HG02678 (cell line): ENCODE measurements at regions not wholly inside any gene's neighbourhood (a gene's known extent, or its start where the extent isn't known, plus 50 kb on each side); places are given as distances from the start of the nearest gene placed in this dataset.
"Not testable (repeated sequence)": the region's sequence is repeated elsewhere in the genome, so short reads cannot be mapped to it uniquely, and the experiment has no call there.

Experiments
- ATAC-seq: cut with Tn5 transposase; IDR thresholded peaks from one replicate; pipeline ENCODE4 v1.9.1; 2021; ENCODE audit warnings: mild to moderate bottlenecking, moderate library complexity; ENCODE audit not compliant: unreplicated experiment

DNA sequence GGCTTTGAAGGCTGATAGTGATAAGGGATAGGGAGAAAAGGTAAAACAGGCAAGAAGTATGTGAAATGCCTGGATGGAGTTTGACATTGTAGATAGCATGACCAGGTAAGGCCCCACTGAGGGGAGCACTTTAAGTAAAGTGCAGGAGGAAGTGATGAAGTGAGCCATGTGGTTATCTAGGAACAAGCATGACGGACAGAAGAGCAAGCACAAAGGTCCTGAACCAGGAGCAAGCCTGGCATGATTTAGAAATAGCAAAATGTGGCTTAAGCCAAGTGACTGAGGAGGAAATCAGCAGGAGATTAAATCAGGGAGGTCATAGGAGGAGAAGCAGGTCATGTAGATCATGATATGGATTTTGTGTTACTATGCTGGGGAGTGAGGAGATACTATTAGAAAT lies 129.2 kb downstream of the GLUL start:
- no peak for ATAC-seq

DNA sequence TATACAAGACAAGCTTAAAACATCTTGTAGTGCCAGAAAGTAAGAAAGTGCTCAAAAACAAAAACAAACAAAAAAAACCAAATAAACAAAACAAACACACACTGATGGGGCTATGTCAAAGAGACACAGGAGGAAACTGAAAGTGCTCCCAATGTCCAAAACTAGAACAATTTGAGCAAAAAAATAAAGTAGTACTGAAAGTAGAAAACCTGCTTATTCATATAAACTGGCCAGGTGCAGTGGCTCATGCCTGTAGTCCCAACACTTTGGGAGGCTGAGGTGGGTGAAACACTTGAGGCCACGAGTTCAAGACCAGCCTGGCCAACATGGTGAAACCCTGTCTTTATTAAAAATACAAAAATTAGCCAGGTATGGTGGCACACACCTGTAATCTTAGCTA lies 129.9 kb downstream of the GLUL start:
- no peak for ATAC-seq

DNA sequence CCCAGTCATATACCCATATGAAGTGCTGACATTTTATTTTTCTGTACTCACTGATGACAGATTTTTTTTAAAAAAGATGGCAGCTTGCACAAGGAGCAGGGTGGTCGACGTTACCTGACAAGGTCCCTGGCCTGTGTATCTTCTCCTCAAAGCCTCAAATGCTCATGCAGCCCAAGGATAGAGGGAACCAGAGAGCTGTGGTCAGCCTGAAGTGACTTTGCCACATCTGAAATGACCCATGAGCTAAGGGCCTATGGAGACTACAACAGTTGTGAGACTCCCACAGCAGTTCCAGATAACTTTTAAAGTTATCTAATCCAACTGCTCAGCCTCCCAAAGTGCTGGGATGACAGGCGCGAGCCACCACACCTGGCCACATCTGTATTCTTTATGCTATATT lies 131.1 kb downstream of the GLUL start:
- no peak for ATAC-seq

DNA sequence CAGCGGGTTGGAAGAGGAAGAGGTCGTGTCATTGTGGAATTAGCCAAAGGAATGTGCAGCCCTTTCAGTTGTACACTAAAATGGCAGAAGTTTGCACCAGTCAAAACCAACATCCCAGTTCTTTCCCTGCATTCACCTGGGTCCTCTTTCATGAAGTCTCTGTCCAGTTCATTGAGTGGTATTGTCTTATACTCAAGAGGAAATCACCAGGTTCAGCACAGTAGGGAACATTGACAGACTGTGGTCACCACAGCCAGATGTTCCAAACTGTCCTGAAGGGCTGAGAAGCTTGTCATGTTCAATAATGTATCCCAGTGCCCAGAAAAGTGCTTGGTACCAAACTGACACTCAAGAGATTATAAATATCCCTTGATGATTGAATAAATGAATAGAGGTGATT lies 131.6 kb downstream of the GLUL start:
- no peak for ATAC-seq

DNA sequence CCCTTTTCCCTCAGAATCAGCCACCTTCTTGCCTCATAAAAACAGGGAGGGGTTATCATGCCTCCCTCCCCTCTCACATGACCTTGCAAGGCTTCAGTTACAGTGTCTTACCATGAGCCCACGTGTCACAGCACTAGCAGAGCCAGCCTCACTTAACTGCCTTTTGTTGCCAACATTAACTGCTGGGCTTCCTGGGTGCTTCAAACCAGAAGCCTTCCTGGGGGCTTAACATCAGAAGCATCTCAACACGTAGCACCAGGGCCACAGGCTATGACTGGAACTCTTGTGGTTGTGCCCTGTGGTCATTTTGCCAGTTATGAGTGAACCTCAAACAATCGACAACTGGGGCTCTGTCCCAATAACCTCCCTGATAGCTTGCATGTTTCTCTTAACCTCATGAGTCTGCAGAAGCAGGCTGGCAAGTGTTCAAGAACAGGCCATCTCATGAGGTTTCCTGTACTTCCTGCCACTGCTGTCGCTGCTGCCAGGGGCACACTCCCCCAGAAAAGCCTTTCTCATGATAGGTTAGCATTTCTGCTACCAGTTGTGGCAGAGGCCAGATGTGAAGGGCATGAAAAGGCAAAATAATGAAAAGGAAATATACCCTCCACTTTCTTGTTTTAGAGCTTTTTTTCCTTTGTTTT lies 132.2 kb downstream of the GLUL start:
- ATAC-seq, result no peak

DNA sequence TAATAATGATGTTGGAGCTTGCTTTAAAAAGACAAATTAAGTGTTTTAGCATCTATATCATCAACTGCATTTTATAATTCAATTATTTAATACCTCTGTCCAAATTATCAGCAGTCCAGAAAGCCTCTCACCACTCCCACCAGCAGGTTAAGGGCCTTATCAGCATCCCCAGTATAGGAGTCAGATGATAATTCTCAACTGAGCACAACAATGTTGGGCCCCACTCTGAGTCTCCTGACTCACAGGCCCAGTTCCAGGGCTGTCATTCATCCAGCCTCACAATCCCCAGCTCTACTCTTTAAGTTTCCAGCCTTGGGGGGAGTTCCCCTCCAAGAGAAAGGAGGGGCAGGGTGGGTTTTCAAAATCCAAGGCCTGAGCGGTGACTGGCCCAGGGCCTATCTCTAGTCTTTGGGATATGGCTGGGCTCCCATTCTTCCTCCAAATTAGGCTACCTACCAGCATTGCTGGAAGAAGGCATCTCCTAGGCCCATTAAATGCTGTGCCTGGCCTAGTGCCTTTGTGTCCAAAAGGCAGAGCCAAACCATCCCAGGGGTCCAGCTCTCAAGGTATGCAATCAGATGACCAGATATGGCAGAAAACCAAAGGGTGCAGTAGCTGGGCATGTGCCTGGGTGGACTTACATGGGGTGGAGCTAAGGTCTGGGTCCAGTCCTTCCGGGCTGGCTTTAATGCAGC lies 134.1 kb downstream of the GLUL start:
- no peak for ATAC-seq

DNA sequence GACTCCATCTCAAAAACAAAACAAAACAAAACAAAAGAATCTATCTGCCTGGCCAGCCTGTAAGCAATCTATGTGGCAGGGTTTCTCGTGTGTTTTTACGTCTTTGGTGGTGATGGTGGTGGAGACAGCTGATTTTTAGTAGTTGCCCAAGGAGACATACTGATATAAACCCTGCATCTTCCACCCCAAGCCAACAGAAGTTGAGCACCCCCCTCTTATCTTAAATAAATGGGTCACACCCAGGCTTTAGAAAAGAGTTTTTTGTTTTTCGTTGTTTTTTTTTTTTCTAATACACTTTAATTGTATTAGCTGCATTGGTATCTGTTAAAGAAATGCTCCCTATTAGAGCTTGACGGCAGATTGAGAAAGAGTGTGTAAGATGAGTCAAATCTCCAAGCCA lies 134.7 kb downstream of the GLUL start:
- no peak for ATAC-seq

DNA sequence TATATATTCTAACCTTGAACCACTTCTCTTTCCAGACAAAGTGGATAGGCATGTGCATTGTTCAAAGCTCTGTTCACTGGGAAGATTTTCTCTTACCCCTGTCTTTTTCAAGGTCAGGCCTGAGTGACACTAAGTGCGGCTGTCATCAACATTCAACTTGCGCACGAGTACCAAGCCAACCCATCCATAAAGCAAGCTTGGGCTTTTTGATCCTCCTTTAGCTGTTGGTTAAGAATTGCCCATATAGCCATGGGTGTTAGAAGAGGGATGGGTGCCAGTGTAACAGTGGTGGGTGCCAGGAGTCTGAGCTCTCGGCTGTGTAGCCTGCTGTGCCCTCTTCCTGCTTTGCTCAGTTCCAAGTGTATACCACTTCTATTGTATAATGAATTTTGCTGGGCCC lies 136.1 kb downstream of the GLUL start:
- ATAC-seq, result no peak

DNA sequence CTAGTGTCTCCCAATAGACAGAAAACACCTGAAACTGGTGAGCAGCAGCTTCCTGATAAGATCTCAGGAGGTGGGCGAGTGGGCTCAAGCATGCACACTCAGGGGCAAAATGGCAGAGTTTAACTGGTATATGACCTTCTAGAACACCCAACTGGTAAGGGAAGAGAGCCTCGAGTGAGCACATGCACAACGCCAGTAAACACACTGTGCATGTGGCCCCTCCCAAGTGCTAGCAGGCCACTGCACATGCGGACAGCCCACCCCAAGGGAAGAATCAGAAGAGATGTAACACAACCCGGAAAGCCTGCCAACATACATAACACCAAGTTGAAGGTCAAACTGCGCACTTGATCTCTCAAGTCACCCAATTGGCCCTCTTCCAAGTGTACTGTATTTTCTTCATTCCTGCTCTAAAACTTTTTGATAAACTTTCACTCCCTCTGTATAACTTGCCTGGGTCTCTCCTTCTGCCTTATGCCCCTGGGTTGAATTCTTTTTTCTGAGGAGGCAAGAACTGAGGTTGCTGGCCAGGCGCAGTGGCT lies 138.2 kb downstream of the GLUL start:
- no peak for ATAC-seq

DNA sequence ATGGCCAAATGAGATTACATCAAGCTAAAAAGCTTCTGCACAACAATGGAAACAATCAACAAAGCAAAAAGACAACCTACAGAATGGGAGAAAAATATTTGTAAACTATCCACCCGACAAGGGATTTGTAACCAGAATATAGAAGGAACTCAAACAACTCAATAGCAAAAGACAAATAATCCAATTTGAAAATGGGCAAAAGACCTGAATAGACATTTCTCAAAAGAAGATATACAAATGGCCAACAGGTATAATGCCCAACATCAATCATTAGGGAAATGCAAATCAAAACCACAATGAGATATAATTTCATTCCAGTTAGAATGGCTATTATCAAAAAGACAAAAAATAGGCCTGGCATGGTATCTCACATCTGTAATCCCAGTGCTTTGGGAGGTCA lies 140.0 kb downstream of the GLUL start:
- ATAC-seq, result no peak

DNA sequence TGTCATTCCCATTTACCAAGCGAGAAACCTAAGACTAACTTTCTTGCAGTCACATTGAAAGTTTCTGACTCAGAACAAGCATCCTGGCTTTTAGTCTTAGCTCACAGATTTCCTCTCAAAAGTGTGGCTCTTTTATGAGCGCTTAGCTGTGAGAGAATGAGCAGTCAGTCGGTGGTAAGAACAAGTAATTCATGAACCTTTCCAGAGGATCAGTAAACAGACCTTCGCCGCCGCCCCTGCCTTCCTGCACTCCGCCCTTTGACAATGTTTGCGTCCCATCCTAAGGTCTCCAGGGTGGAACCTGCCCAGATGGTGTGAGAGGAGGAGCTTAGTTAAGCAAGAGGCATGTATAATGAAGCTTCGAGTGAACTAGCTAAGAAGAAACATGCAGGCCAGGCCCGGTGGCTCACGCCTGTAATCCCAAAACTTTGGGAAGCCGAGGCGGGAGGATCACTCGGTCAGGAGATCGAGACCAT lies 142.4 kb downstream of the GLUL start:
- ATAC-seq, result peak; percentile 52

DNA sequence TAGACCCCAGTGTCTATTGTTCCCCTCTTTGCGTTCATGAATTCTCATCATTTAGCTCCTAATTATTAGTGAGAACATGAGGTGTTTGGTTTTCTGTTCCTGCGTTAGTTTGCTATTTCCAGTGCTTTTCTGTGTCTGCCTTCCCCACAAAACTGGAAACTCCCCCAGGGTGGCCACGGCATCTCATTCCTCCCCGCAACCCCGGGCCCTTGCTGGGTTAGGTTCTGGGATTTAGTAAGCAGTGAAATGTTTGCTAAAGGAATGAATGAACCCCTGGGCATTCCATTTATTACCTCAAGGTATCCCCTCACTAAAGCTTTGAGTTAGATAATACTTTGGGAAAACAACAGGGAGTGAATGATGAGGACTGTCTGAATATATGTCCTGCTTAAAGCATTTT lies 142.9 kb downstream of the GLUL start:
- ATAC-seq, result peak; percentile 29

DNA sequence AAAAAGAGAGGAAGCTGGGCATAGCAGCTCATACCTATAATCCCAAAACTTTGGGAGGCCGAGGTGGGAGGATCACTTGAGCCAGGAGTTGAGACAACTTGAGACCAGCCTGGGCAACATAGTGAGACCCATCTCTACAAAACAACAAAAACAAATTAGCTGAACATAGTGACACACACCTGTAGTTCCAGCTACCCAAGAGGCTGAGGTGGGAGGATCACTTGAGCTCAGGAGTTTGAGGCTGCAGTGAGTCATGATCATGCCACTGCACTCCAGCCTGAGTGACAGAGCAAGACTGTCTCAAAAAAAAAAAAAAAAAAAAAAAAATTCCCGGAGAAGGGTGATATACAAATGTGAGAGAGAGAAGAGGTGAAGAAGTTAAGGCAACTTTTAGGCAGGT lies 143.8 kb downstream of the GLUL start:
- not testable (repeated sequence) for ATAC-seq

DNA sequence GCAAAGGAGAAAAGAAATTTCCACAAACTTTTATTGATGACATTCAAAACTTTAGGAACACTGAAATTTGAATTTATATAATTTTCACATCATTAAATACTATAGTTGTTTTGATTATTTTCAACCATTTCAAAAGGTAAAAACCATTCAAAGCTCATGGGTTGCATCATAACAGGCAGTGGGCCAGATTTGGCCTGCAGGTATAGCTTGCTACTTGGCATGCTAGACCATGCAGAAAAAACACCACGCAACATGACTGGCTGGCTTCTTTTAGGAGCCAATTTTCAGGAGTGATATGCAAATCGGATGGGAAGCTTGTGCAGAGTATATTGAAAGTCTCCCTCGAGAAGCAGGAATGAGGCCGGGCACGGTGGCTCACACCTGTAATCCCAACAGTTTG lies 144.8 kb downstream of the GLUL start:
- no peak for ATAC-seq

DNA sequence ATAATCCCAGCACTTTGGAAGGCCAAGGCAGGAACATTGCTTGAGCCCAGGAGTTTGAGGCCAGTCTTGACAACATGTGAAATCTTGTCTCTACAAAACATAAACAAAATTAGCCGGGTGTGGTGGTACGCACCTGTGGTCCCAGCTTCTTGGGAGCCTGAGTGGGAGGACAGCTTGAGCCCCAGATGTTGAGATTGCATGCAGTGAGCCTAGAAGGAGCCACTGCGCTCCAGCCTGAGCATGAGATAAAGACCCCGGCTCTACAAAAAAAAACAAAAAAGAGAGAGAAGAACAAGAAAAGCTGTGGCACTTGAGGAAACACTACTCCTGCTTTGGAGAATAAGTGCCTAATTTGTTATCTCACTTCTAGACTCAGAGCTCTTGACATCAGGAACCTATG lies 146.6 kb downstream of the GLUL start:
- ATAC-seq, result no peak

DNA sequence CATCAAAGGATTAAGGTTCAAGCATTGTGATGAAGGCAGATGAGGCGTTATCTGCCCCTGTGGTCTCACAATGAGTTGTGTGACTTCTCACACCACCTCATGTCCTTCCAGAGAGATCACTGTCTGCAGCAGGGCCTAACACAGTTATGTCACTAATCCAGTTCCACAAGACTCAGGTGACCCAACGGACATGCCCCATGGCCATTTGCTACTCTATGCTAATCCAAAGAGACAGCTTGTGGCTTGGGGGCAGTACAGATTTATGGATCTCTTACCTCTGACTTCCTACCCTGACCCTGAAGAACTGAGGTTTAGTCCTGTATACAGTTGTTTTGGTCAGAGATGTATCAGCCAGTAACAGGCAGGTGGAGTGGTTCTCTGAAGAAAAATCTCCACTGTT lies 147.1 kb downstream of the GLUL start:
- ATAC-seq, result no peak

DNA sequence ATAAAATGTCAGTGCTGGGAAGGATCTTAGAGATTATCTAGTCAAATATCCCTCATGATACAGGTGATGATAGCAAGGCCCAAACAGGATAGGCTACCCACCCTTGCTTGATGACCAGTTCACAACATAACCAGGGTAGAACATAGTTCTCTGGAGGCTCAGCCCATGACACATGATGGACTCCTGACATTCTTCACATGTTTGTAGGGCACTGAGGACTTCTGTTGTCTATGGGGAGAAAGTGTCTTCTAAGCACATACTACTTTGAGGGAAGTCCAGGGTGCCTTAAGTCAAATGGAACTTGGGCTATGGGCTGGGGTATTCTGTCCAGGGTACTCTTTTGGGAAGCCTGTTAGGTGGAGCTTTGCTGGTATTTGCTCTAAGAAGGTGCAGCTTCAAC lies 148.9 kb downstream of the GLUL start:
- ATAC-seq, result no peak

DNA sequence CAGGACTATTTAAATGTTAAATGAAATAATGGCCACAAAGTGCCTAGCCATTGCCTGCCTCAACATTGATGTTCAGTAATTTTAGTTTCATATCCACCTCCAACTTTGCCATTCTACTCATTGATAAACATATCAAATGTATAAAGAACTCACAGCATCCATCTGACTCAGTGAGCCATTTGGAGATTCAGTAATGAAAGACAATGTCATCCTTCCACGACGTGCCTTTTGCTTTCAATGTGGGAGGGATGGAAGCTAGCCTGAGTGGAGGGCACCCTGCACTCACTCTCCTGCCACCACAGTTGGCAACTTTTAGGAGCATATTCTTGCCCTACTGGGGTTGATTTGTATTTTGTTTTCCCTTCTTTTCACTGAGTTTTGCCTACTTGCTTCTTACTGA lies 151.5 kb downstream of the GLUL start:
- no peak for ATAC-seq

DNA sequence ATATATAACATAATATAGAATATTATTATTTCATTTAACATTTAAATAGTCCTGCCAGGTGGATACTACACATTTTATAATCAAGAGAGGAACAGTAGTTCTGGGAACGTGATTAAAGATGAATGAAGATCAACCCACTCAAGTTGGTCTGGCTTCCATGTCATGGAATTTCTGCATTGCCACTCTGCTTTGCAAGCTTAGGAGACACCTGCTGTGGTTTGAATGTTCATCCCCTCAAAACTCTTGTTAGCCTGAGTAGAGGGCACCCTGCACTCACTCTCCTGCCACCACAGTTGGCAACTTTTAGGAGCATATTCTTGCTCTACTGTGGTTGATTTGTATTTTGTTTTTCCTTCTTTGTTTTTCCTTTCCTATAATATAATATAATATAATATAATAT lies 153.2 kb downstream of the GLUL start:
- no peak for ATAC-seq

DNA sequence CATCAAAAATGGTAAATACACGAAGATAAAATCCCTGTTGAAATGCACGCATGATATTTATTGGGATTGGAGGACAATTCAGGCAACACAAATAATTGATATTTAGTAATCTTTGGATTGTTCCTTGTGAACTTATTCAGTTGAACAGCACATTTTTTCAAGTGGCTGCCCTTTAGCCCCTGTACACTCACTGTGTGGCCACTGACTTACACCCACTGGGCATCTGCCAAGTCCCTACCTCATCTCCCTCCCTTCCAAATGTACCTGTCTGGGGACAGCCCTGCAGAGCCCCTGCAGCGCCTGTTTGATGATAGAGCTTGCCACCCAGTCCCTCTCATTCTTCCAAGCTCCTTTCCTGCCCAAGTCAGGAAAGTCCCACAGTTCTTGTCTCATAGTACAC lies 154.3 kb downstream of the GLUL start:
- no peak for ATAC-seq

DNA sequence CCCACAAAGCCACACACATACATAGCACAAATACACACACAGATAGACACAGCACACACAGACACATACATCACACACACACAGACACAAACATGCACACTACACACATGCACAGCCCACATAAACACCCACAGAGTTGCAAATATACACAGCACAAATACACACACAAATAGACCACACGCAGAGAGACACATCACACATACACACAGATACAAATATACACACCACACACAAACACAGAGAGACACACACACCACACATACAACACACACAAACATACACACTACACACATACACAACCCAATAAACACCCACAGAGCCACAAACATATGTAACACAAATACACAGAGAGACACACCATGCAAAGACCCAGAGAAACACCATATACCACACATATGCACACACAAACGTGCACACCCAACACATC lies 154.9 kb downstream of the GLUL start:
- ATAC-seq, result no peak

DNA sequence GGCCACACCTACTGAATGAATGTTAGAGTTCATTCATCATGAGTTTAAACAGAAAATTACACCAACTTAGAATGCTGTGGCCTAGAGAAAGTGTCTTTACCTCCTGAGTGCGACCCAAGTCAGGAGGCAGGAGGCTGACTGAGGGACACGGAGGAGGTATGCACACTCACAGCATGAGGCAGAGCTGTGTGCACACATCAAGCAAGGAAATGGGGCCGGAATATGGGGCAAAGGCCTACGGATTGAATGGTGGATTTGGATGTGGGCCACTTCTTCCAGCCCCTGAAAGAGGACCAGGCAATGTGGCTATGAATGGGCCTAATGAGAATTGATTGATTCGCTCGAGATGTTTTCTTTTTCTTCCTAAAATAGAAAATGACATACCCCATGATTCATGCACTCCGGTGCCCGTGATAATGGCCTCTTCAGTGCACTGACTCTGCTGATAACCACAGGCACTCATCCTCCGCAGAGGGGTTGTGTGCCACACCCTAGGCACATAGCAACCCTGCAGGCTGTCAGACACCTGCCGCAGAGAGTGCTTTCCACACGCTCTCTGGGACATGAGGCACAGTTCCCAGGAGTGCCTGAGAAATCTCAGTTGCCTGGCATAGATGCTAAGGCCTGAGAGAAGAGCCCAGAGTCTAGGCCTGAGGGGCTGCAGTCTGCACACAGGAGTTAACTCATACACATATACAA lies 155.5 kb downstream of the GLUL start:
- no peak for ATAC-seq
